ENCODE measurements at regions not wholly inside any gene's neighbourhood (a gene's known extent, or its start where the extent isn't known, plus 50 kb on each side); places are given as distances from the start of the nearest gene placed in this dataset.
A peak's percentile ranks its signal among the peaks of the same experiment; 100 is the strongest.
"Not testable (repeated sequence)": the region's sequence is repeated elsewhere in the genome, so short reads cannot be mapped to it uniquely, and the experiment has no call there.

- no peak for DNase-seq (ENCODE audit: extremely low spot score, insufficient read length, low read depth)
- FAIRE-seq: peak; percentile 56
Observed at GRCh38 chr9:71302776-71303175, 181.4 kb upstream of the TRPM3 start.

- DNase-seq (ENCODE audit: extremely low spot score, insufficient read length, low read depth) (no peak), FAIRE-seq (no peak)
Observed at GRCh38 chr9:71295928-71296327, 174.5 kb upstream of the TRPM3 start.

GRCh38 chr9:71286146-71286545 is 164.7 kb upstream of the TRPM3 start:
- FAIRE-seq: no peak

GRCh38 chr9:71285191-71285656 is 163.8 kb upstream of the TRPM3 start:
- DNase-seq (ENCODE audit: extremely low spot score, insufficient read length, low read depth): peak; percentile 5
- peak; percentile 79 for FAIRE-seq

More at GRCh38 chr9:71286146-71286545, 164.7 kb upstream of the TRPM3 start:
- no peak for DNase-seq (ENCODE audit: extremely low spot score, insufficient read length, low read depth)

GRCh38 chr9:71282116-71282515 is 160.7 kb upstream of the TRPM3 start:
- DNase-seq (ENCODE audit: extremely low spot score, insufficient read length, low read depth); FAIRE-seq: not testable (repeated sequence)

- no peak for DNase-seq (ENCODE audit: extremely low spot score, insufficient read length, low read depth)
- FAIRE-seq: no peak
Observed at GRCh38 chr9:71279151-71279739, 157.8 kb upstream of the TRPM3 start.

- no peak for DNase-seq (ENCODE audit: extremely low spot score, insufficient read length, low read depth)
- FAIRE-seq: no peak
Observed at GRCh38 chr9:71273613-71274012, 152.2 kb upstream of the TRPM3 start.

GRCh38 chr9:71271602-71272001 is 150.2 kb upstream of the TRPM3 start:
- FAIRE-seq (no peak), DNase-seq (ENCODE audit: extremely low spot score, insufficient read length, low read depth) (no peak)

GRCh38 chr9:71270554-71270953 is 149.1 kb upstream of the TRPM3 start:
- no peak for DNase-seq (ENCODE audit: extremely low spot score, insufficient read length, low read depth)
- FAIRE-seq: no peak

- FAIRE-seq: no peak
Observed at GRCh38 chr9:71269859-71270258, 148.4 kb upstream of the TRPM3 start.

GRCh38 chr9:71268871-71269635 is 147.6 kb upstream of the TRPM3 start:
- DNase-seq (ENCODE audit: extremely low spot score, insufficient read length, low read depth) (no peak), FAIRE-seq (no peak)

More at GRCh38 chr9:71269859-71270258, 148.4 kb upstream of the TRPM3 start:
- no peak for DNase-seq (ENCODE audit: extremely low spot score, insufficient read length, low read depth)

GRCh38 chr9:71263451-71263850 is 142.0 kb upstream of the TRPM3 start:
- no peak for DNase-seq (ENCODE audit: extremely low spot score, insufficient read length, low read depth)
- no peak for FAIRE-seq

- not testable (repeated sequence) for FAIRE-seq; DNase-seq (ENCODE audit: extremely low spot score, insufficient read length, low read depth)
Observed at GRCh38 chr9:71260419-71260818, 139.0 kb upstream of the TRPM3 start.

GRCh38 chr9:71254592-71255277 is 133.3 kb upstream of the TRPM3 start:
- DNase-seq (ENCODE audit: extremely low spot score, insufficient read length, low read depth) (no peak), FAIRE-seq (no peak)

GRCh38 chr9:71253011-71253410 is 131.6 kb upstream of the TRPM3 start:
- DNase-seq (ENCODE audit: extremely low spot score, insufficient read length, low read depth) (no peak), FAIRE-seq (no peak)

GRCh38 chr9:71250581-71250980 is 129.2 kb upstream of the TRPM3 start:
- no peak for DNase-seq (ENCODE audit: extremely low spot score, insufficient read length, low read depth)

GRCh38 chr9:71249729-71250317 is 128.4 kb upstream of the TRPM3 start:
- FAIRE-seq: peak; percentile 80
- peak; percentile 2 for DNase-seq (ENCODE audit: extremely low spot score, insufficient read length, low read depth)

More at GRCh38 chr9:71250581-71250980, 129.2 kb upstream of the TRPM3 start:
- no peak for FAIRE-seq

- DNase-seq (ENCODE audit: extremely low spot score, insufficient read length, low read depth) (no peak), FAIRE-seq (no peak)
Observed at GRCh38 chr9:71245651-71246050, 124.2 kb upstream of the TRPM3 start.

- DNase-seq (ENCODE audit: extremely low spot score, insufficient read length, low read depth) (no peak), FAIRE-seq (no peak)
Observed at GRCh38 chr9:71243951-71244350, 122.5 kb upstream of the TRPM3 start.

- FAIRE-seq: no peak
- no peak for DNase-seq (ENCODE audit: extremely low spot score, insufficient read length, low read depth)
Observed at GRCh38 chr9:71242081-71242480, 120.7 kb upstream of the TRPM3 start.

Measured in GM18507 (cell line).